ENCODE measurements at regions not wholly inside any gene's neighbourhood (a gene's known extent, or its start where the extent isn't known, plus 50 kb on each side); places are given as distances from the start of the nearest gene placed in this dataset.

- Mint-ChIP-seq H3K27ac (peak overlapping the region; percentile 73), H3K27me3 (no peaks in the 10 kb centered on the region), H3K36me3 (ENCODE audit: insufficient read depth) (no peaks in the 10 kb centered on the region), H3K9me3 (ENCODE audit: low read depth) (no peaks in the 10 kb centered on the region), H3K4me3 (ENCODE audit: low read depth) (no peak overlapping the region), H3K4me1 (ENCODE audit: low read depth) (peaks cover 43% of the 10 kb centered on the region)
- TF ChIP-seq, protein P1, sequence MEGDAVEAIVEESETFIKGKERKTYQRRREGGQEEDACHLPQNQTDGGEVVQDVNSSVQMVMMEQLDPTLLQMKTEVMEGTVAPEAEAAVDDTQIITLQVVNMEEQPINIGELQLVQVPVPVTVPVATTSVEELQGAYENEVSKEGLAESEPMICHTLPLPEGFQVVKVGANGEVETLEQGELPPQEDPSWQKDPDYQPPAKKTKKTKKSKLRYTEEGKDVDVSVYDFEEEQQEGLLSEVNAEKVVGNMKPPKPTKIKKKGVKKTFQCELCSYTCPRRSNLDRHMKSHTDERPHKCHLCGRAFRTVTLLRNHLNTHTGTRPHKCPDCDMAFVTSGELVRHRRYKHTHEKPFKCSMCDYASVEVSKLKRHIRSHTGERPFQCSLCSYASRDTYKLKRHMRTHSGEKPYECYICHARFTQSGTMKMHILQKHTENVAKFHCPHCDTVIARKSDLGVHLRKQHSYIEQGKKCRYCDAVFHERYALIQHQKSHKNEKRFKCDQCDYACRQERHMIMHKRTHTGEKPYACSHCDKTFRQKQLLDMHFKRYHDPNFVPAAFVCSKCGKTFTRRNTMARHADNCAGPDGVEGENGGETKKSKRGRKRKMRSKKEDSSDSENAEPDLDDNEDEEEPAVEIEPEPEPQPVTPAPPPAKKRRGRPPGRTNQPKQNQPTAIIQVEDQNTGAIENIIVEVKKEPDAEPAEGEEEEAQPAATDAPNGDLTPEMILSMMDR (IDR thresholded peaks at IDR 0.05; ENCODE audit: unreplicated experiment), result no peak
- DNase-seq (ENCODE audit: low spot score, unreplicated experiment), result no peak
These were observed 290.4 kb downstream of the TOX3 start for GRCh38 chr16:52256310-52257078.

- no peak for DNase-seq (ENCODE audit: low spot score, unreplicated experiment)
- TF ChIP-seq, protein P1 (IDR thresholded peaks at IDR 0.05; ENCODE audit: unreplicated experiment), result no peak
- peaks cover 44% of the 10 kb centered on the region for H3K4me1 Mint-ChIP-seq (ENCODE audit: low read depth)
- no peaks in the 10 kb centered on the region for H3K36me3 Mint-ChIP-seq (ENCODE audit: insufficient read depth)
- peak overlapping the region; percentile 67 for H3K27ac Mint-ChIP-seq
- H3K27me3 Mint-ChIP-seq, result no peaks in the 10 kb centered on the region
- H3K9me3 Mint-ChIP-seq (ENCODE audit: low read depth), result no peaks in the 10 kb centered on the region
- no peak overlapping the region for H3K4me3 Mint-ChIP-seq (ENCODE audit: low read depth)
These were observed 292.2 kb downstream of the TOX3 start for GRCh38 chr16:52254746-52255145.

GRCh38 chr16:52252680-52253079 is 294.3 kb downstream of the TOX3 start:
- Mint-ChIP-seq H3K27me3 (no peaks in the 10 kb centered on the region), H3K9me3 (ENCODE audit: low read depth) (peaks cover 10% of the 10 kb centered on the region), H3K27ac (no peak overlapping the region), H3K4me3 (ENCODE audit: low read depth) (no peak overlapping the region), H3K4me1 (ENCODE audit: low read depth) (peaks cover 43% of the 10 kb centered on the region), H3K36me3 (ENCODE audit: insufficient read depth) (peaks cover 4% of the 10 kb centered on the region)
- TF ChIP-seq, protein P1 (IDR thresholded peaks at IDR 0.05; ENCODE audit: unreplicated experiment), result no peak
- no peak for DNase-seq (ENCODE audit: low spot score, unreplicated experiment)

GRCh38 chr16:52251495-52251894 is 295.4 kb downstream of the TOX3 start:
- H3K9me3 Mint-ChIP-seq (ENCODE audit: low read depth), result peaks cover 14% of the 10 kb centered on the region
- H3K36me3 Mint-ChIP-seq (ENCODE audit: insufficient read depth), result peaks cover 5% of the 10 kb centered on the region
- TF ChIP-seq, protein P1 (IDR thresholded peaks at IDR 0.05; ENCODE audit: unreplicated experiment), result no peak
- H3K27me3 Mint-ChIP-seq, result no peaks in the 10 kb centered on the region
- peaks cover 34% of the 10 kb centered on the region for H3K4me1 Mint-ChIP-seq (ENCODE audit: low read depth)
- H3K27ac Mint-ChIP-seq, result no peak overlapping the region
- DNase-seq (ENCODE audit: low spot score, unreplicated experiment), result no peak
- H3K4me3 Mint-ChIP-seq (ENCODE audit: low read depth), result no peak overlapping the region

DNA sequence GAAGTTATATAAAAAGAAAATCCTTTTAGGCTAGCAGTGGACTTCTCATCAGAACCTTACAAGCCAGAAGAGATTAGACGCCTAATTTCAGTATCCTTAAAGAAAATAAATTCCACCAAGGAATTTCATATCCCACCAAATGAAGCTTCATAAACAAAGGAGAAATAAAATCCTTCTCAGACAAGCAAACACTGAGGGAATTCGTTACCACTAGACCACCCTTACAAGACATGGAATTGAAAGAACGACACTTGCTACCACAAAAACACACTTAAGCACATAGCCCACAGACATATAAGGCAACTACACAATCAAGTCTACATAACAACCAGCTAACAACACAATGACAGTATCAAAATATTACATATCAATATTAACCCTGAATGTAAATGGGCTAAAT is 299.2 kb downstream of the TOX3 start:
- H3K9me3 Mint-ChIP-seq (ENCODE audit: low read depth), result peaks cover 14% of the 10 kb centered on the region
- H3K27ac Mint-ChIP-seq, result no peak overlapping the region
- peaks cover 13% of the 10 kb centered on the region for H3K4me1 Mint-ChIP-seq (ENCODE audit: low read depth)

More for the DNA sequence above, 299.2 kb downstream of the TOX3 start:
- H3K36me3 Mint-ChIP-seq (ENCODE audit: insufficient read depth), result peaks cover 5% of the 10 kb centered on the region
- TF ChIP-seq, protein P1 (IDR thresholded peaks at IDR 0.05; ENCODE audit: unreplicated experiment), result no peak
- H3K27me3 Mint-ChIP-seq, result no peaks in the 10 kb centered on the region
- no peak for DNase-seq (ENCODE audit: low spot score, unreplicated experiment)
- no peak overlapping the region for H3K4me3 Mint-ChIP-seq (ENCODE audit: low read depth)
